ENCODE measurements at regions not wholly inside any gene's neighbourhood (a gene's known extent, or its start where the extent isn't known, plus 50 kb on each side); places are given as distances from the start of the nearest gene placed in this dataset.

- DNase-seq, result peak; percentile 35
Observed at GRCh38 chr3:194075088-194075615, 60.8 kb upstream of the HES1 start.

- DNase-seq, result peak; percentile 68
Observed at GRCh38 chr3:194075802-194076460, 60.0 kb upstream of the HES1 start.

- no peak for DNase-seq
Observed at GRCh38 chr3:194076475-194076874, 59.5 kb upstream of the HES1 start.

GRCh38 chr3:194077602-194078001 is 58.3 kb upstream of the HES1 start:
- no peak for DNase-seq

GRCh38 chr3:194078045-194078821 is 57.7 kb upstream of the HES1 start:
- no peak for DNase-seq

GRCh38 chr3:194079702-194080172 is 56.2 kb upstream of the HES1 start:
- peak; percentile 8 for DNase-seq

GRCh38 chr3:194080436-194080835 is 55.5 kb upstream of the HES1 start:
- DNase-seq, result no peak

- DNase-seq, result no peak
Observed at GRCh38 chr3:194080913-194081800, 54.8 kb upstream of the HES1 start.

GRCh38 chr3:194081826-194082225 is 54.1 kb upstream of the HES1 start:
- no peak for DNase-seq

- no peak for DNase-seq
Observed at GRCh38 chr3:194082743-194083636, 53.0 kb upstream of the HES1 start.

GRCh38 chr3:194083637-194084224 is 52.2 kb upstream of the HES1 start:
- no peak for DNase-seq

GRCh38 chr3:194084284-194084683 is 51.7 kb upstream of the HES1 start:
- no peak for DNase-seq

All from DMS53 (cell line).